ENCODE measurements at regions not wholly inside any gene's neighbourhood (a gene's known extent, or its start where the extent isn't known, plus 50 kb on each side); places are given as distances from the start of the nearest gene placed in this dataset.
"Not testable (repeated sequence)": the region's sequence is repeated elsewhere in the genome, so short reads cannot be mapped to it uniquely, and the experiment has no call there.

DNA sequence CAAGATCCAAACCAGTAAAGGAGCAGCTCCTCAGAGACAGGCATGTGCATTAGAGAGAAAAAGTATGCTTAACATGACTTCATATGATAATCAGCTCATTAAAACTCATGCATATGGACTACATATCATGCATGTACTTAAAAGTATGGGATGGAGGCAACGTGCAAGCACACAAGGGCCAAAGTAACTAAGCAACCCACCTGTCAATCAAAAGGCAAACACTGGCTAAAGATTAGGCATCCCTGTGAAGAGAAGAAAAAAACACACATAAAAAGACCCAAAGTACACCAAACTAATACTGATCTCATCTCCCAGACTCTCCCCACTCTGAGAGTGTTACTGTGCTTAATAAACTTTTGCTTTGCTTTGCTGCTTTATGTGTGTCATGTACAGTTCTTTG is 61.2 kb downstream of the PPIAL4C start:
- TF ChIP-seq POLR2A, CTCF, POLR2AphosphoS5 (IDR thresholded peaks at IDR 0.05): not testable (repeated sequence)
